ENCODE measurements at regions not wholly inside any gene's neighbourhood (a gene's known extent, or its start where the extent isn't known, plus 50 kb on each side); places are given as distances from the start of the nearest gene placed in this dataset.
"Not testable (repeated sequence)": the region's sequence is repeated elsewhere in the genome, so short reads cannot be mapped to it uniquely, and the experiment has no call there.

- no peak for DNase-seq
Observed at GRCh38 chrX:140318296-140318695, 186.6 kb downstream of the SOX3 start.

DNA sequence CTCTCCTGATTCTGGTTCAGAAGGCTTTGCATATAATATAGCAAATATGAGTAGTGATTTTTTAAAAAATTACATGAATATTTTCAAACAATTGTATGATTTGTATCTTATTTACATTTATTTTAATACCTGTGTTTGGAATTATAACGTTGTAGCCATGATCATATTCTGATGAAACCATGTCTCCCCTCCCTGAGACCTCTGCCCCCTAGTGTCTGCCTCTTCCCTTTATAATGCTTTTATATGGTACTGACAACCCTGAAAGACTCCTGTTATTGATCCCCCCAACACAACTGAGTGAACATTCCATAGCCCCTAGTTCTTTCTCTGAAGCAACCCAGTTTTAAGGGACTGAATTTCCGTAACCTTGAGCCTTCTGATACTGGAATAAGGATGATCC lies 187.4 kb downstream of the SOX3 start:
- no peak for DNase-seq

DNA sequence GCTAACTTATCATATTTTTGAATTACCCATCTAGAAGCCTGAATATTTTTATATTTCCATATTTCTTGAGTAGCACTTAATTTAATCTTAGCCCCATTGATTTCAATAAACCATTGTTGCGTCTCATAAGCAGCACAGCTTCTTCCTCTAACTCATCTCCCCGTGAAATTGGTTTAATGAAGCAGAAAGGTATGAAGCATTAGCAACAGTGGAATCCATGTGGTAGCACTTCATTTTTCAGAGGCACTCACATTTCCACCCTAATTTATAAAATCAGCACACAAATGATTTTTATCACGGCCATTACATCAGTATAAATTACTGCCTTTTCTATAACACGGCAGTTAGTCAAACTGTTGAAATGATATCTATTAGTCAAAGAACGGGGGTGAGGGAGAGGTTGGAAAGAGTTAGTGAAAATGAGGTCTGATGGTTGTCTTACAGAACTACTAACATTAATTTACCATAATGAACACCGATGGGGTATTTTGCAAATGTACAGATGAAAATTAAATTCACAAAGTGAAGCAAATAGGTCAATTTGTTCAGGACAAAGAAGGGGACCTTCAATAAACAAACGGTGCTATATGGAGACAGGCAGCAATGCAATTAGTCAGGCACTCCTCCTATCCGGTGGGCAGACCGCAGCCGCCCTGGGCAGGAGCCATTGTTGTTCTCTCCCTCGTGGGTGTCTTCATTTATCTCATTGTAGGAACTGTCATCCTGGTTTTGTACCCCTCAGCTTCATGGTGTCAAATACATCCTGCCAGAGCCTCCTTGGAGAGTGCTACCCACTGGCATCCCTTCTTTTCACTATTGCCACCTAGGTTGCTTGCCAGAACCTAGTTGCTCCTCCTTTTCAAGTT lies 205.7 kb downstream of the SOX3 start:
- no peak for DNase-seq

DNA sequence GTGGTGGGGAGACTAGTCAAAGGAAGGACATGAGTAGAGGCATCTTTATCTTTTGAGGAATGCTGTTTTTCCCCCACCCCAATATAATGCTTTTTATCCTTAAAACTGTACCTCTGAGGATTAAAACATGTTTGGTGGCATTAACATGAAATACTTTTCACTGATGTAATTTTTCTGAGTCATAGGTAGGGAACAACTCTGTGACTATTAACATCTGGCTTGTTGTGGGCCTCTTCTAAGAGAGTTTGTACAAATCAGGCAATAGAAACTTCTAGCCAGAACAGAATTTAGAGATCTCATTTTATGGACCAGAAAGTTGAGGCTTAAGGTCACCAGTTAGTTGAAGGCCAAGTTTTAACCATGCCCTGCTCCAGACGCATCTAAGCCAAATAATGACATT lies 207.6 kb downstream of the SOX3 start:
- DNase-seq, result no peak

DNA sequence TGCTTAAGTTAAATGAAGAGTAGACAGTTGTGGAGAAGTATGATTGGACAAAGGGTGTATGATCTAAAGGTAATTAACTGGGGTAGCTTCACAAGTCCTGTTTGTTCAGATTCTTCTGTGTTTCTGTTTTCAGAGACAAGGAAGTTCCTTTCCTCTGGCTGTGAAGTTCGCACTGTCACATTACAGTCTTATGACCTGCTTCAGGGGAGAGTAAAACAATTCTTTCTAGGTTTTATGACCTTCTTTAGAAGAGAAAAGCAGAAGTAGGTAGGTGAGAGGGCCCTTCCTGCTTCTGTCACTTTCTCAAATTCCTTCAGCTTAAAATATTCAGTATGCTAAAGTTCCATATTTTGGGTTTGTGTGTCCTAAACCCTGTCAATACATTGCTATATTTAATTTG lies 211.9 kb downstream of the SOX3 start:
- no peak for DNase-seq

GRCh38 chrX:140292188-140292587 lies 212.7 kb downstream of the SOX3 start:
- no peak for DNase-seq

GRCh38 chrX:140274811-140275525 lies 229.9 kb downstream of the SOX3 start:
- DNase-seq, result no peak

GRCh38 chrX:140273921-140274320 lies 230.9 kb downstream of the SOX3 start:
- no peak for DNase-seq

DNA sequence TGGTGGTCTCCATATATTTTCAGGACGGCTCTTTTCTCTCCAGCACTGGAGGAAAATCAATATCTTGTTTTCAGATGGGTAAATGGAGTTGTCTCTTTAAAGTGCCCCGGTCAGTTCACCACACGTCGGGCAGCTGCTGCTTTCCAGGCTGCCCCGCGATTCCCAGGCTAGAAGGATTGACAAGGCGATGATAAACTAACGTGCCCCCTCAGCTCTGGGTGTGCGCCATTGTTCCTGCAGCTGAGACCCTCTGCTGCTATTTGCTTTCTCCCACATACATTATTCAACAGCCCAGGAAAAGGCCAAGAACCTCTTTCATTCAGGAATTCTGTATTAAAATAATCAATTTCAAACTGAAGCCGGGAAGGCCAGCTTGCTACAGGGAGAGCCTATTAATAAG lies 254.5 kb downstream of the SOX3 start:
- no peak for DNase-seq

GRCh38 chrX:140249088-140249487 lies 255.8 kb downstream of the SOX3 start:
- no peak for DNase-seq

DNA sequence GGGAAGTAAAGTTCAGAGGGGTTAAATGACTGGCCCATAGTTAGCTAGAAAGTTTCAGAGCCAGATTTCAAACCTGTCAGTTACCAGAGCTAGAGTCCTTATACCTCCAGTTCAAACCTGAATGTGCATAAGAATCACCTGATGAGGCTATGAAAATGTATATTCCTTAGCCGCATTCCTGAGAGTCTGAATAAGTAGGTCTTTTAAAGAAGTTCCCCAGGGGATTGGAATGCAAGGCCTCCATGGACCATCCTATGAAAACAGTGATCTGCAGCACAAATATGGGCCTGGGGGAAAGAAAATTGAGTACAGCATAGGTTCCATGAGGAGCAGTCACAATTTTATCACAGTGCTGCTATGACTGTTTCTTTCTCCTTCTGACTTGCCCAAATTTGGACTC lies 263.9 kb upstream of the CXorf66 start:
- no peak for DNase-seq

- not testable (repeated sequence) for DNase-seq
Observed at GRCh38 chrX:140226037-140226436, 260.7 kb upstream of the CXorf66 start.

DNA sequence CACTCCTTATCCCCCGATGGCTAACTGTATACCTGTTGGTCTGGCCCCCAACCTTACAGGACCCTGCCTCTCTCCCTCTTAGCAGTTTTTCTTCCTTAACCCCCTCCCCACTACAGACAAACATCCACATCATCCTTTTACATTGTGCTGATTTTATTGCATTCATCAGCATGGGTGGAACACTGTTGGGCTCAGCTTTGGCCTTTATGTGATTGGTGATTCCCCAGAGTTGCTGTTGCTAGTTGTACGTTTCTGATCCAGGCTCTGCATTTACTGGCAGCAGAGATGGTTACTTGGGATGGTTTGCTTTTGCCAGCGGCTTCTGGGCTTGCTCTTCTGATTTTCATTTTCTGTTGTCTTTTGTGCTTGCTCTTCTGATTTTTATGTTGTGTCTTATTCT lies 250.6 kb upstream of the CXorf66 start:
- not testable (repeated sequence) for DNase-seq

DNA sequence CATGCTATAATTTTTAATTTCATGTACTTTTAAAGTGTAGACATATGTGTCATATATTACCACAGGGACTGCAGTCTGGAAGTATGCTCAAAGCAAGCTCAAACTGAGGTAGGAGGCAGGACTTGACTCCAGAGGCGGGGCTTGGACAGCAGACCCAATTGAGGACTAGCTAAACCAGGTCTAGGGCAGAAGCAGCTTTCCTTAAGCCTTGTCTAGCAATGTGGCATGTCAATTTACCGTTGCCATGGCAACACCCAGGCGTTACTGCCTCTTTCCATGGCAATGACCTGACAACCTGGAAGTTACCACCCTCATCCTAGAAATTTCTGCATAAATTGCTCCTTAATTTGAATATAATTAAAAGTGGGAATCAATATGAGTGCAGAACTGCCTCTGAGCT lies 249.2 kb upstream of the CXorf66 start:
- not testable (repeated sequence) for DNase-seq

DNA sequence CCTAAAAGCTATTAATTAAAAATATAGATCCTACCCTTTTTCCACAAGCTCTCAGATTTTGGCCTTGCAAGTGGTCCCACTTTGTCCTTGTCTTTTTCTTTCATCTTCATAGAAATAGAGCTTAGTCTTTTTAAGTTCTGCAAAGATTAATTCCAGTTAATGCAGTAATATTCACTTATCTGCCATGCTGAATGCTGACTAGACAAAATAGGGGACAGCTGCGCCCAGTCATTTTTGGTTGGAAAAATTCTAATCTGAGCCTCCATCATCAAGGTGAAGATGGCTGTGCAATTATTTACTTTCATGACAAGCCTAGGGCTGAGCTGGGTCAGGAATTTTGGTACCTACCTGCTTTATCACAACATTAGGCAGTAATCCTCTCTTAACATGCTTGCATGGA lies 241.3 kb upstream of the CXorf66 start:
- DNase-seq, result no peak

DNA sequence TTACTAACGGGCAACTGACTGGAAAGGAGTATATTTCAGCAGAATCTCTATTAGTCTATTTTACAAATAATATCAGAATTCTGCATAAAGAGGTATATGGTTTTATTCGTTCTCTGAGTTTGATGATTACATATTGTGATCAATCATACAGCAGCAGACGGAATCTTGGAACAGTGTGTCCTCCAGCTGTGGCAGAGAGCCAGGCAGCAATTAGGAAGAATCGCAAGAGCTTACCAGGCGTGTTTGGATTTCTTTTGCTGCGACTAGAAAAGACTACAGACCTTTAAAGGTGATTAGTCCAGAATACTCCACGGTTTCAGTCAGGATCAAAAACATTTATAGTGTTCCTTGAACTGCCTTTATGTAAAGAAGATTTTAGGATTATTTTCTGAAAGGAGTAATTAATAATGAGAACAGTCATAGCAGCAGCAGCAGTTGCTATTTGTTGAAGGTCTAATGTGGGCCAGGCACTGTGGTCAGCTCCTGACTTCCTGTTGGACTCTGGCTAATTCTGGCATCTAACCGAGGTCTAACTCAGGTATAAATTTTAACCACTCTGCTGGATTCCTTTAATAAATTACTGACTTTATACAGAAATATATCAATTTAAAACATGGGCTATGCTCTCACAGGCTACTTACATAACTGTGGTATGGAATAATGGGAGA lies 225.3 kb upstream of the CXorf66 start:
- DNase-seq, result no peak

GRCh38 chrX:140180585-140180984 lies 215.3 kb upstream of the CXorf66 start:
- DNase-seq, result no peak

- no peak for DNase-seq
Observed at GRCh38 chrX:140177821-140178220, 212.5 kb upstream of the CXorf66 start.

DNA sequence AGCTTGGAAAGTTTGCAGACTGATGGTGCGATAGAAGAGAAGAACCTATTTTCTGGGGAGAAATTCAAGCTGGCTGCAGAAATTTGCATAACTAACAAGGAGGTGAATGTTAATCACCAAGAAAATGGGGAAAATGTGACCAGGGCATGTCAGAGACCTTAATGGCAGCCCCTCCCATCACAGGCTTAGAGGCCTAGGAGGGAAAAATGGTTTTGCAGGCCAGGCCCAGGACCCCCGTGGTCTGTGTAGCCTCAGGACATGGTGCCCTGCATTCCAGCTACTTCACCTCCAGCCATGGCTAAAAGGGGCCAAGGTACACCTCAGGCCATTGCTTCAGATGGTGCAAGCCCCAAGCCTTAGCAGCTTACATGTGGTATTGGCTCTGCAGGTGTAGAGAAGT lies 207.1 kb upstream of the CXorf66 start:
- no peak for DNase-seq

DNA sequence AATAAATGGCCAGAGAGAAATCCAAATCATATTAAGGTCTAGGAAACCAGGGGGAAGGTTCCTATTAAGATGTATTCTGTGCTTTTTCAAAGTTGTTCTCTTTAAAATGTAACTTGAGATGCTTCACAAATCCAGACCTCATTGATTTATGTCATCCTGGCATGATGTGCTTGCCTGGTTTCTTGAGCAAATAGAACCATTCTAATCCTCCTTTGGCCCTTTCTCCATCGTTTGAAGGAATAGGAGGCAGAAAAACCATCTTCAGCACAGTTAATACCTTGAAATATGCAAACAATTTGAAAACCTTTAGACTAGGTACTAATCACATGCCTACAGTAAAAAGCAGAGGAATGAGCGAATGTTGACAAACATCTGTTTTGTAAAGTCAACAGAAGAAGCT lies 202.2 kb upstream of the CXorf66 start:
- DNase-seq, result no peak

GRCh38 chrX:140165849-140166248 lies 200.5 kb upstream of the CXorf66 start:
- no peak for DNase-seq

DNA sequence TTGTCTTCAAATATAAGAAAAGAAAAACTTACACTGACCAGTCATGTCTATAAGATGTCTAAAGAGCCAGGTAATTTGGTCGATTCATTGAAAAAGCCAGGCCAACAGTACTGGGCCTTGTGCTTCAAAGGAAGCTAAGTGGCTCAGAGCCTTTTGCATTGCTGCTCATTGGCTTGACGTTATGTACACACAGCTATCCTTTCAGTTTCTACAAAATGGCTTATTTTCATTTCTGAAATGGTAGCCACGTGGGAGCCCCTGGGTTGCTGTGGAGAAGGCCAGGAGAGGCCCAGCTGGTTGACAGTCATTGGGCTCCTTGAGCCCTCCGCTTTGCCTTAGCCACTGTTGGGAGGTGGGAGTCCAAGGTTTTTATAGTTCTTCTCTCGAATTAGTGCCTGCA lies 199.1 kb upstream of the CXorf66 start:
- no peak for DNase-seq

- no peak for DNase-seq
Observed at GRCh38 chrX:140163371-140164159, 198.2 kb upstream of the CXorf66 start.

Data from CD4-positive, alpha-beta T cell treated with Interleukin-1 beta for 1 hour (primary cell).